HepG2 (cell line): ENCODE measurements at regions not wholly inside any gene's neighbourhood (a gene's known extent, or its start where the extent isn't known, plus 50 kb on each side); places are given as distances from the start of the nearest gene placed in this dataset.

ENCODE experiments used
- ATAC-seq: fragments of 200-7000 bp; cut with Tn5 transposase; 3 replicates; pipeline ENCODE4 v1.9.1; 2020; ENCODE audit warnings: mild to moderate bottlenecking, moderate library complexity
- BruUV-seq: library from RNA; stranded (reverse); fragments of 400-500 nt; replicated peaks from 2 replicates; lab custom pipeline; 2021; lab: Mats Ljungman, UMichigan
- CTCF ChIA-PET: fragments of 300-600 bp; formaldehyde crosslinking; extraction: SDS; loops from one replicate; lab custom pipeline; 2021; ENCODE audit warnings: low total read pairs, inconsistent platforms, low intra/inter-chr PET ratio; lab: Yijun Ruan, JAX
- POLR2A ChIA-PET: fragments of 350-600 bp; sonication (Branson Sonifier 250); formaldehyde crosslinking; loops from one replicate; lab custom pipeline; 2020; ENCODE audit warnings: antibody characterized with exemption, inconsistent platforms; lab: Yijun Ruan, JAX
- DNase-seq: peaks from one replicate; pipeline ENCODE4 v3.0.0-alpha.2; 2015; ENCODE audit warnings: low spot score
- FAIRE-seq: peaks from 3 replicates; lab custom pipeline; 2011; peaks lifted over from hg19 to GRCh38; lab: Jason Lieb, UNC
- H2AFZ ChIP-seq: one replicate; pipeline ENCODE4 v1.6.1; 2011; ENCODE audit warnings: low read length, inconsistent platforms
- H3K27ac ChIP-seq: fragments of 300-600 bp; 3 replicates; pipeline ENCODE4 v1.8.0; 2011; ENCODE audit warnings: mixed run types, mild to moderate bottlenecking, mixed read lengths, low read length, inconsistent platforms; ENCODE audit not compliant: insufficient read depth; ENCODE audit errors: extremely low read length
- H3K27me3 ChIP-seq, 2 experiments: fragments of 200-600 bp in 1 of 2; 2 replicates in 1 of 2; 3 replicates in 1 of 2; pipeline versions ENCODE4 v1.6.0 to v1.8.0; 2011; ENCODE audit warnings: low read length in 2 of 2, mild to moderate bottlenecking in 2 of 2, moderate library complexity in 2 of 2, inconsistent platforms in 1 of 2; ENCODE audit not compliant: insufficient read depth in 2 of 2, control insufficient read depth in 1 of 2
- H3K36me3 ChIP-seq, 2 experiments: fragments of 200-600 bp in 1 of 2; replicated peaks in 1 of 2; 2 replicates in 1 of 2; 3 replicates in 1 of 2; pipeline versions ENCODE4 v1.5.1 to v1.8.0; 2011; ENCODE audit warnings: low read length in 2 of 2, inconsistent platforms in 1 of 2; ENCODE audit not compliant: insufficient read depth in 2 of 2, control insufficient read depth in 1 of 2
- H3K4me1 ChIP-seq: 2 replicates; pipeline ENCODE4 v1.5.1; 2012; ENCODE audit warnings: low read length, inconsistent platforms; ENCODE audit not compliant: insufficient read depth
- H3K4me2 ChIP-seq: 2 replicates; pipeline ENCODE4 v1.6.0; 2011; ENCODE audit warnings: low read depth, low read length, inconsistent platforms
- H3K4me3 ChIP-seq, 3 experiments: fragments of 200-600 bp in 1 of 3; sonication (generic), shearing (Covaris generic) in 1 of 3; replicated peaks in 1 of 3; 2 replicates each; pipeline ENCODE4 v1.5.1; 2011 to 2016; ENCODE audit warnings: low read length in 3 of 3, inconsistent platforms in 2 of 3, low read depth in 2 of 3, mild to moderate bottlenecking in 2 of 3, control low read depth in 1 of 3, mixed read lengths in 1 of 3; ENCODE audit not compliant: insufficient read depth in 1 of 3
- H3K79me2 ChIP-seq: one replicate; pipeline ENCODE4 v1.6.1; 2011; ENCODE audit warnings: low read length, inconsistent platforms; ENCODE audit not compliant: insufficient read depth
- H3K9ac ChIP-seq: 2 replicates; pipeline ENCODE4 v1.6.0; 2011; ENCODE audit warnings: mild to moderate bottlenecking, low read depth, low read length, inconsistent platforms; ENCODE audit not compliant: insufficient read depth
- H3K9me3 ChIP-seq: 2 replicates; pipeline ENCODE4 v1.5.1; 2012; ENCODE audit warnings: mild to moderate bottlenecking, low read length
- H4K20me1 ChIP-seq: 2 replicates; pipeline ENCODE4 v1.6.0; 2011; ENCODE audit warnings: inconsistent platforms, mild to moderate bottlenecking, low read length, moderate library complexity; ENCODE audit not compliant: insufficient read depth
- ARID5B ChIP-seq: IDR thresholded peaks from 2 replicates; pipeline ENCODE4 v1.4.0; 2020; ENCODE audit warnings: mild to moderate bottlenecking, missing genetic modification reagents
- BCL6 ChIP-seq: IDR thresholded peaks from 2 replicates; pipeline ENCODE4 v1.6.1; 2016; ENCODE audit warnings: missing genetic modification reagents, missing compliant biosample characterization
- CEBPG ChIP-seq: IDR thresholded peaks from 2 replicates; pipeline ENCODE4 v1.6.1; 2016
- EHMT2 ChIP-seq: fragments of 200-600 bp; sonication (generic); IDR thresholded peaks from 2 replicates; pipeline ENCODE4 v1.7.0; 2017; ENCODE audit warnings: antibody characterized with exemption, low read depth, low read length, borderline replicate concordance
- ELF1 ChIP-seq: sonication (generic); formaldehyde crosslinking; IDR thresholded peaks from 2 replicates; pipeline ENCODE4 v1.4.0; 2020; ENCODE audit warnings: missing genetic modification reagents
- EP300 ChIP-seq, 3 experiments: sonication (generic) in 1 of 3; formaldehyde crosslinking in 1 of 3; IDR thresholded peaks; 2 replicates each; pipeline versions ENCODE4 v1.5.1 to v1.6.1; 2011 to 2020; ENCODE audit warnings: low read depth in 2 of 3, low read length in 2 of 3, borderline replicate concordance in 1 of 3, improper control_type of control experiment in 1 of 3, mild to moderate bottlenecking in 1 of 3, missing genetic modification reagents in 1 of 3, moderate library complexity in 1 of 3
- GABPA ChIP-seq, 2 experiments: IDR thresholded peaks; 2 replicates each; pipeline ENCODE4 v1.6.1; 2011 to 2016; ENCODE audit warnings: low read depth in 2 of 2, low read length in 1 of 2, missing biosample characterization in 1 of 2, missing genetic modification characterization in 1 of 2
- HNF4A ChIP-seq: sonication (generic); formaldehyde crosslinking; IDR thresholded peaks from 2 replicates; pipeline ENCODE4 v1.4.0; 2020; ENCODE audit warnings: missing genetic modification reagents
- MAFF ChIP-seq: IDR thresholded peaks from 2 replicates; pipeline ENCODE4 v1.6.1; 2011; ENCODE audit warnings: low read depth, low read length, improper control_type of control experiment
- MAFK ChIP-seq, 2 experiments: IDR thresholded peaks in 1 of 2; conservative IDR thresholded peaks in 1 of 2; 2 replicates each; pipeline ENCODE4 v1.6.1; 2011; ENCODE audit warnings: improper control_type of control experiment in 2 of 2, low read length in 2 of 2
- NAIF1 ChIP-seq: sonication (generic); formaldehyde crosslinking; IDR thresholded peaks from 2 replicates; pipeline ENCODE4 v1.5.0; 2020; ENCODE audit warnings: mild to moderate bottlenecking, missing genetic modification reagents, borderline replicate concordance
- RFXANK ChIP-seq: IDR thresholded peaks from 2 replicates; pipeline ENCODE4 v1.6.1; 2016
- SOX5 ChIP-seq: IDR thresholded peaks from 2 replicates; pipeline ENCODE4 v1.6.1; 2016; ENCODE audit warnings: borderline replicate concordance
- ZC3H4 ChIP-seq: sonication (generic); formaldehyde crosslinking; IDR thresholded peaks from 2 replicates; pipeline ENCODE4 v1.4.0; 2020; ENCODE audit warnings: missing genetic modification reagents, borderline replicate concordance
- ZNF12 ChIP-seq: sonication (generic); formaldehyde crosslinking; IDR thresholded peaks from 2 replicates; pipeline ENCODE4 v1.5.0; 2020; ENCODE audit warnings: missing genetic modification reagents
- ZNF432 ChIP-seq: sonication (generic); formaldehyde crosslinking; IDR thresholded peaks from 2 replicates; pipeline ENCODE4 v1.5.0; 2020; ENCODE audit warnings: missing genetic modification reagents, mild to moderate bottlenecking, borderline replicate concordance
- ZNF576 ChIP-seq: sonication (generic); formaldehyde crosslinking; IDR thresholded peaks from 2 replicates; pipeline ENCODE4 v1.4.0; 2020; ENCODE audit warnings: mild to moderate bottlenecking, missing genetic modification reagents
- ZSCAN9 ChIP-seq: IDR thresholded peaks from 2 replicates; pipeline ENCODE4 v1.6.1; 2016; ENCODE audit warnings: borderline replicate concordance
- WGBS: methylation state at CpG from one replicate; pipeline ENCODE4 v1.1.6; 2017; ENCODE audit warnings: low lambda C conversion rate; 5-methylcytosine and 5-hydroxymethylcytosine counted together
- in situ Hi-C: cut with HindIII; loops from 2 replicates; pipeline ENCODE4 v1.10.0; 2017; ENCODE audit warnings: low pct_unique_long_range_greater_than_20kb; ENCODE audit not compliant: extremely low pct_ligation_motif_present
- intact Hi-C: fragments of 100-400 bp; cut with micrococcal nuclease; formaldehyde crosslinking; loops from one replicate; pipeline ENCODE4 v1.10.0; 2022; ENCODE audit not compliant: unreplicated experiment

DNA sequence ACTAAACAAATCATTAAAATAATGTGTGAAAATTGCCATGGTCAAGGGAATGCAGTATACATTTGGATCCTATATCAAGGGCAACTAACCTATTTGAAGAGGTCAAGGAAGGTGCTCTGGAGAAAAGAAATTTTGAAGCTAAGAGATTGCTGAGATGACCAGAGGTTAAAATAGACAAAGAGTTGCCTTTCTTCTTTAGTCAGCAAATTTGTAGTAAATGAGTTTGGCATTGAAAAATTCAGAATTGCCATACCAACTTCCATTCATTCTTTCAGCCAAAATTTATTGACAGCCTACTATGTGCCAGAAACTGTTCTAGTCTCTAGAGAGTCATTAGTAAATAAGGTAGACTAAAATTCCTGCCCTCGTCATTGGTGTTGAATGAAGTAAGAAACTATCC lies 396.2 kb downstream of the BCL11A start:
- H3K9me3 ChIP-seq: peaks cover 8% of the 10 kb centered on the region
- TF ChIP-seq ELF1 (CRISPR knock-in tag): no peak
- peak; percentile 67 for TF ChIP-seq MAFF
- no peak for TF ChIP-seq ZNF576
- TF ChIP-seq ZNF432: no peak
- TF ChIP-seq ZNF12 (CRISPR knock-in tag): no peak
- TF ChIP-seq MAFK (conservative IDR thresholded peaks at IDR 0.05 in 1 of 2, IDR thresholded peaks at IDR 0.05 in 1 of 2; ENCODE audit: low read length in 2 of 2): peak; percentile 67 to 82
- no peak for TF ChIP-seq ZSCAN9
- TF ChIP-seq SOX5 (CRISPR knock-in tag): no peak
- TF ChIP-seq RFXANK (CRISPR knock-in tag): no peak

GRCh38 chr2:60154142-60154541 lies 399.3 kb downstream of the BCL11A start:
- 4% methylated on average over 2 of the region's 2 CpGs for WGBS
- Histone ChIP-seq H3K79me2 (no peaks in the 10 kb centered on the region), H3K9me3 (peaks cover 11% of the 10 kb centered on the region), H2AFZ (no peak overlapping the region), H3K27ac (no peak overlapping the region), H3K4me3 (no peak overlapping the region), H3K4me2 (no peak overlapping the region), H3K4me1 (no peaks in the 10 kb centered on the region), H3K36me3 (no peaks in the 10 kb centered on the region), H3K27me3 (peaks cover 0 to 7% of the 10 kb centered on the region in 2 experiments; a peak in 1 of 5 replicates), H4K20me1 (no peaks in the 10 kb centered on the region), H3K9ac (no peak overlapping the region)
- in situ Hi-C loops: no loop called here
- no peak for DNase-seq
- POLR2A ChIA-PET: no interaction called here
- intact Hi-C loops: loop anchor here (5.0 to 10.0 kb wide), 3 partner anchors 152 to 1127 kb away; no protein-coding TSS in a partner anchor
- BruUV-seq: no TSS peak
- CTCF ChIA-PET: no interaction called here
- no peak for FAIRE-seq
- ATAC-seq: no peak
- no peak for TF ChIP-seq ZC3H4 (CRISPR knock-in tag)
- TF ChIP-seq GABPA (IDR thresholded peaks at IDR 0.05; ENCODE audit: low read depth, low read length): no peak
- TF ChIP-seq GABPA (CRISPR knock-in tag; IDR thresholded peaks at IDR 0.05; ENCODE audit: low read depth): no peak
- TF ChIP-seq NAIF1 (CRISPR knock-in tag): no peak
- no peak for TF ChIP-seq BCL6
- TF ChIP-seq ARID5B: no peak
- no peak for TF ChIP-seq EHMT2
- no peak for TF ChIP-seq CEBPG (CRISPR knock-in tag)
- no peak for TF ChIP-seq HNF4A (CRISPR knock-in tag)
- no peak for TF ChIP-seq EP300 (IDR thresholded peaks at IDR 0.05; ENCODE audit: low read depth in 2 of 2, low read length in 2 of 2)
- no peak for TF ChIP-seq EP300 (CRISPR knock-in tag; IDR thresholded peaks at IDR 0.05; ENCODE audit: borderline replicate concordance)

More for the DNA sequence above, 396.2 kb downstream of the BCL11A start:
- Histone ChIP-seq H3K79me2 (no peaks in the 10 kb centered on the region), H3K36me3 (no peaks in the 10 kb centered on the region), H3K4me3 (no peak overlapping the region), H2AFZ (no peak overlapping the region), H3K27ac (no peak overlapping the region), H3K9ac (no peak overlapping the region), H3K4me2 (no peak overlapping the region), H3K27me3 (no peaks in the 10 kb centered on the region), H4K20me1 (no peaks in the 10 kb centered on the region), H3K4me1 (no peaks in the 10 kb centered on the region)
- FAIRE-seq (no peak), DNase-seq (no peak), ATAC-seq (no peak)
- ChIA-PET POLR2A (no interaction called here), CTCF (no interaction called here)
- 0% methylated on average over 1 of the region's 1 CpG for WGBS
- BruUV-seq: no TSS peak
- intact Hi-C loops (loop anchor here (10.0 kb wide), 1 partner anchor 712 kb away; no protein-coding TSS in a partner anchor), in situ Hi-C loops (no loop called here)
